DOHH2 (cell line): ENCODE measurements at regions not wholly inside any gene's neighbourhood (a gene's known extent, or its start where the extent isn't known, plus 50 kb on each side); places are given as distances from the start of the nearest gene placed in this dataset.

Experiments used
- CTCF ChIP-seq: fragments of 200-600 bp; sonication (generic); IDR thresholded peaks from one replicate; pipeline ENCODE4 v1.5.1; 2014; ENCODE audit warnings: antibody characterized with exemption, mild to moderate bottlenecking, low read depth, low read length; ENCODE audit not compliant: poor library complexity, severe bottlenecking
- EZH2phosphoT487 ChIP-seq: fragments of 200-600 bp; sonication (generic); IDR thresholded peaks from 2 replicates; pipeline ENCODE4 v1.6.1; 2017; ENCODE audit warnings: borderline replicate concordance, mild to moderate bottlenecking, antibody characterized with exemption, low read length, moderate library complexity, mixed read lengths

GRCh38 chr12:108430926-108431325, 84.2 kb upstream of the FICD start:
- TF ChIP-seq CTCF (no peak), EZH2phosphoT487 (no peak)
